Subcutaneous abdominal adipose tissue (tissue), 5 donors: ENCODE measurements at regions not wholly inside any gene's neighbourhood (a gene's known extent, or its start where the extent isn't known, plus 50 kb on each side); places are given as distances from the start of the nearest gene placed in this dataset.

Experiments
- H3K27ac ChIP-seq: one replicate; pipeline ENCODE4 v1.7.0; 2013; ENCODE audit warnings: low read depth, mild to moderate bottlenecking, inconsistent platforms, low read length, moderate library complexity
- H3K27me3 ChIP-seq, 5 donors: one replicate each; pipeline ENCODE4 v1.7.0; 2013; ENCODE audit warnings: low read length in 5 of 5, inconsistent platforms in 1 of 5; ENCODE audit not compliant: control insufficient read depth in 5 of 5, insufficient read depth in 4 of 5
- H3K36me3 ChIP-seq, 5 donors: one replicate each; pipeline ENCODE4 v1.7.0; 2013; ENCODE audit warnings: low read length in 5 of 5; ENCODE audit not compliant: control insufficient read depth in 5 of 5, insufficient read depth in 5 of 5
- H3K4me1 ChIP-seq, 5 donors: one replicate each; pipeline ENCODE4 v1.7.0; 2013; ENCODE audit warnings: low read length in 5 of 5, mild to moderate bottlenecking in 3 of 5, moderate library complexity in 1 of 5; ENCODE audit not compliant: control insufficient read depth in 5 of 5, insufficient read depth in 5 of 5
- H3K4me3 ChIP-seq, 5 donors: one replicate each; pipeline ENCODE4 v1.7.0; 2013; ENCODE audit warnings: low read length in 5 of 5, low read depth in 1 of 5
- H3K9ac ChIP-seq, 5 donors: one replicate each; pipeline ENCODE4 v1.7.0; 2013; ENCODE audit warnings: low read length in 5 of 5, mild to moderate bottlenecking in 4 of 5, moderate library complexity in 3 of 5
- H3K9me3 ChIP-seq, 5 donors: one replicate each; pipeline ENCODE4 v1.7.0; 2013; ENCODE audit warnings: low read length in 5 of 5; ENCODE audit not compliant: control insufficient read depth in 5 of 5
- donor health status: healthy.
- donor health status: healthy.
- donor health status: healthy.
- donor health status: healthy.
- donor health status: healthy.

- Histone ChIP-seq H3K36me3 (no peaks in the 10 kb centered on the region), H3K4me1 (peaks cover 0 to 33% (median 23%) of the 10 kb centered on the region in 5 donors), H3K4me3 (peak overlapping the region; percentile 61 to 89 (median 87)), H3K9me3 (no peaks in the 10 kb centered on the region), H3K9ac (peak overlapping the region in 4 of 5 donors; percentile 64 to 96 (median 78)), H3K27ac (peak overlapping the region; percentile 92), H3K27me3 (no peaks in the 10 kb centered on the region)
Observed at GRCh38 chr2:144333143-144333555, 186.8 kb downstream of the ZEB2 start.

DNA sequence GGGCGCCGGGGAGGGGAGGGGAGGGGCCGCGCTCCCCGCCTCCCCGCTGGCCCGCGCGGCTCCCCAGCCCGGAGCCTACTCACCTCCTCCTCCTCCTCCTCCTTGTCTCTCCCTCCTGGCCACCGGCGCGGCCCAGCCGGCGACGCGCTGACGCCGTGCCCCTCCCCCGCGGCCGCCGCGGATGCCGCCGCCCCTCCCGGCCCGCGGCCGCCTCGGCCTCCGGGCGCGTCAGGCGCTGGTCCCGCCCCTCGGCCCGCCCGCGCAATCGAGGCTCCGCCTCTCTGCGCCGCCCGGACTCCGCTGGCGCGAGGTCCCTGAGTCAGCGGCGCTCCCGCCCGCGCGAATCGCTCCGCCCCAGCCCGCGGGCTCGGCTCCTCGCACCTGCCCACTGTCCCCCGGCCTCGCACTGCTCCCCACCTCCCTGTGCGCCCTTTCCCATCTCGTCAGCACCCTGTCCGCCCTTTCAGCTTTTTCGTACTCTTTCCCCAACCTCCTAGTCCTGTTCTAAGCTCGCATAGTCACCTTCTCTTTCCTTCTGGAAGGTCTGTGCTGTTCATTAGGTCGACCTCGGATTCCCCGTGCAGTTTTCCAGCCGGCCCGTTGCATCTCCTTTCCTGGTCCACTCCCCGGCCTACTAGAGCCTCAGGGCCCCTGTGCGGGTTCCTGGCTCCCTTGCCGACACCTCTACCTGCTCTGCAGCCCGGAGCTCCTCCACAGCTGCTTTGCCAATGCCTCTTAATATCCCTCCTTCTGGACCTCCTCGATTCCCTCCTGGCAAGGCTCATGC, 187.4 kb downstream of the ZEB2 start:
- peak overlapping the region; percentile 92 for H3K27ac ChIP-seq
- H3K9ac ChIP-seq: peak overlapping the region; percentile 16 to 97 (median 84)
- no peaks in the 10 kb centered on the region for H3K27me3 ChIP-seq
- H3K4me3 ChIP-seq: peak overlapping the region; percentile 72 to 90 (median 89)
- H3K36me3 ChIP-seq: no peaks in the 10 kb centered on the region
- H3K4me1 ChIP-seq: peaks cover 0 to 33% (median 23%) of the 10 kb centered on the region in 5 donors
- no peaks in the 10 kb centered on the region for H3K9me3 ChIP-seq

GRCh38 chr2:144331674-144332355, 188.1 kb downstream of the ZEB2 start:
- Histone ChIP-seq H3K9ac (peak overlapping the region; percentile 66 to 97 (median 88)), H3K4me1 (peaks cover 0 to 29% (median 23%) of the 10 kb centered on the region in 5 donors), H3K4me3 (peak overlapping the region; percentile 72 to 90 (median 89)), H3K36me3 (no peaks in the 10 kb centered on the region), H3K9me3 (no peaks in the 10 kb centered on the region), H3K27ac (peak overlapping the region; percentile 95), H3K27me3 (no peaks in the 10 kb centered on the region)

- no peaks in the 10 kb centered on the region for H3K27me3 ChIP-seq
- no peaks in the 10 kb centered on the region for H3K9me3 ChIP-seq
- H3K36me3 ChIP-seq: no peaks in the 10 kb centered on the region
- H3K4me1 ChIP-seq: peaks cover 0 to 29% (median 23%) of the 10 kb centered on the region in 5 donors
- peak overlapping the region; percentile 72 to 90 (median 89) for H3K4me3 ChIP-seq
- H3K9ac ChIP-seq: peak overlapping the region; percentile 66 to 97 (median 88)
- peak overlapping the region; percentile 95 for H3K27ac ChIP-seq
Observed at GRCh38 chr2:144330951-144331673, 188.8 kb downstream of the ZEB2 start.

- H3K9me3 ChIP-seq: no peaks in the 10 kb centered on the region
- no peaks in the 10 kb centered on the region for H3K27me3 ChIP-seq
- no peaks in the 10 kb centered on the region for H3K36me3 ChIP-seq
- H3K4me1 ChIP-seq: peaks cover 0 to 28% (median 23%) of the 10 kb centered on the region in 5 donors
- no peak overlapping the region for H3K27ac ChIP-seq
- H3K9ac ChIP-seq: no peak overlapping the region
- no peak overlapping the region for H3K4me3 ChIP-seq
Observed at GRCh38 chr2:144329472-144329871, 190.4 kb downstream of the ZEB2 start.

DNA sequence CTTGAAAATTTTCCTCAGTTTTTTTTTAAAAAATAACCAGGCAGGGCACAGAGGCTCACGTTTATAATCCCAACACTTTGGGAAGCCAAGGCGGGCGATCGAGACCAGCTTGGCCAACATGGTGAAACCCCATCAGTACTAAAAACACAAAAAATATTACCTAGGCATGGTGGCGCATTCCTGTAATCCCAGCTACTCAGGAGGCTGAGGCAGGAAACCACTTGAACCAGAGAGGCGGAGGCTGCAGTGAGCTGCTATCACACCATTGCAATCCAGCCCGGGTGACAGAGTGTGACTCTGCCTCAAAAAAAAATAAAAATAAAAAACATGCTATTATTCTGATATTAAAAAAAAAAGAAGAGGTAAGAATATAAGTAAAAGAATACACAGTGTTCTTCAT, 191.0 kb downstream of the ZEB2 start:
- H3K4me1 ChIP-seq: peaks cover 0 to 26% (median 21%) of the 10 kb centered on the region in 5 donors
- no peaks in the 10 kb centered on the region for H3K36me3 ChIP-seq
- H3K4me3 ChIP-seq: no peak overlapping the region
- H3K27ac ChIP-seq: no peak overlapping the region
- no peaks in the 10 kb centered on the region for H3K9me3 ChIP-seq
- no peak overlapping the region for H3K9ac ChIP-seq
- no peaks in the 10 kb centered on the region for H3K27me3 ChIP-seq

DNA sequence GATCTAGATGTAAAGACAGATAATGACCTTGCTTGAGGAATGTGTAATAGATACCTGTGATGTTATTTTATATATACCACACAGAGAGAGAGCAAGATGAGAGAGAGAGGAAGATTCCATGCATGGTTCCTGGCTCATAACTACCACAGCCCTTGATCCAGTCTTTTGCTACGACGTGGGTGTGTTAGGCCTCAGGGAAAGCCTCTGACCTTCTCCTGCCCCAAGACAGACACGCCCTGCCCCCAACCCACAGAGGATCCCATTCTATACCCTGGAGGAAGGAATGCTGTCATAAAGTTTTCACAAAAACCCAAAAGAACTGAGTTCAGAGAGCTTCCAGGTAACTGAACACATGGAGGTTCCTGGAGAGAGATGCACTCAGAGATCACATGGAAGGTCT, 193.1 kb downstream of the ZEB2 start:
- H3K27me3 ChIP-seq: no peaks in the 10 kb centered on the region
- H3K36me3 ChIP-seq: no peaks in the 10 kb centered on the region
- H3K9me3 ChIP-seq: no peaks in the 10 kb centered on the region
- no peak overlapping the region for H3K27ac ChIP-seq
- no peak overlapping the region for H3K9ac ChIP-seq
- H3K4me1 ChIP-seq: peaks cover 0 to 19% (median 9%) of the 10 kb centered on the region in 5 donors
- H3K4me3 ChIP-seq: no peak overlapping the region

DNA sequence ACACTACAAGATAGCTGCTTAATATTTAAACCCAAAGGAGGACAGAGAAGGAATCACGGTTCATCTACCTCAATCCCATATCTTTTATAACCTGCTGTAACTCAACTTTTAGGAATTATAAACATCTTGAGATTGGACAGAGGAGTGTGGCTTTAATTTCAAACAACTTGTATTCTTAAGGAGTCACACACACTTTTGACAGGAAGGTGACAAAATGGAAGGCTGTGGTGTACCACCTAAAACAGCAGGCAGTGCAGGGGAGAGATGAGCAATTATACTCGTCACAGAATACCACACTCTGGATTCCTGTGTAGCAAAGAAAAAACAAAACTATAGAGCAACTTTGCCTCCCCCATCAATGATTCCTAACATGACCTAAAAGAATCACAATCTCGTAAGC, 194.8 kb downstream of the ZEB2 start:
- no peak overlapping the region for H3K4me3 ChIP-seq
- no peak overlapping the region for H3K27ac ChIP-seq
- H3K36me3 ChIP-seq: no peaks in the 10 kb centered on the region
- no peak overlapping the region for H3K9ac ChIP-seq
- no peaks in the 10 kb centered on the region for H3K27me3 ChIP-seq
- H3K4me1 ChIP-seq: peaks cover 0 to 11% (median 6%) of the 10 kb centered on the region in 5 donors
- no peaks in the 10 kb centered on the region for H3K9me3 ChIP-seq

GRCh38 chr2:144324446-144325045, 195.4 kb downstream of the ZEB2 start:
- Histone ChIP-seq H3K9ac (no peak overlapping the region), H3K27ac (no peak overlapping the region), H3K9me3 (no peaks in the 10 kb centered on the region), H3K27me3 (no peaks in the 10 kb centered on the region), H3K4me3 (no peak overlapping the region), H3K36me3 (no peaks in the 10 kb centered on the region), H3K4me1 (peaks cover 0 to 12% (median 6%) of the 10 kb centered on the region in 5 donors)
